Stimulated activated CD4-positive, alpha-beta T cell treated with anti-CD3 and anti-CD28 coated beads, TNF-alpha, amount 100 ng/mL, for 4 hours (primary cell): ENCODE measurements at regions not wholly inside any gene's neighbourhood (a gene's known extent, or its start where the extent isn't known, plus 50 kb on each side); places are given as distances from the start of the nearest gene placed in this dataset.
"Not testable (repeated sequence)": the region's sequence is repeated elsewhere in the genome, so short reads cannot be mapped to it uniquely, and the experiment has no call there.

Source experiments
- DNase-seq, 3 experiments: peaks; one replicate each; pipeline ENCODE4 v3.0.0-alpha.2; 2020; ENCODE audit warnings: low read depth in 3 of 3

DNA sequence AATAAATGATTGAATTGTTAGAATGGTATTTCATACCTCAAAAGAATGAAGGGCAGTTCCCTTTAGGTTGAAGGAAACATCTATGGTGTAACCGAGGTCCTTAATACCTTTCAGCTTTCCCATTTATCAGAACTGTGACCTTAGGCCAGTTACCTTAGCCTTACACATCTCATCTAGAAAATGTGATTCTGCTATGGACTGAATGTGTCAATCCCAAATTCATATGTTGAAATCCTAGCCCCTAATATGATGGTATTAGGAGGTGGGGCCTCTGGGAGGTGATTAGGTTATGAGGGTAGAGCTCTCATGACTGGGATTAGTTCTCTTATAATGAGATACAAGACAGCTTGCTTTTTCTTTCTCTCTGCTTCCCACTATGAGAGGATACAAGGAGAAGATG is 441.9 kb downstream of the PLK2 start:
- DNase-seq: no peak

DNA sequence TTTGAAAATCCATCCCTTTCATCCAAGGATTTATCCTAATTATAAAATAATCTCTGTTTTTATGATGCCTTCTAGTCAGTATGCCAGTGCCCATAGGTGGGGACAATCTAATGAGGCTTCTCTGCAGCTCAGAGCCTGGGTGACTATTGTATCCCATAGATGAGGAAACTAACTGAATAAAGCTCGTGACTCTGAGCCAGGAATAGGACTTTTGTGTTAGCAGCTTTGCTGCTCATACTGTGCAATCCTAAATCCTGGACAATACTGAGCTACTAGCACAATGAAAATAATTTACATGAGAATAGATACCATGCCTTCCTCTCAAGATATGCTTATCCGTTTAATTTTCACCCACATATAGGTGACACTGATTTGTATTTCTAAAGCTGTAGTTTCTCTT is 443.0 kb downstream of the PLK2 start:
- no peak for DNase-seq

DNA sequence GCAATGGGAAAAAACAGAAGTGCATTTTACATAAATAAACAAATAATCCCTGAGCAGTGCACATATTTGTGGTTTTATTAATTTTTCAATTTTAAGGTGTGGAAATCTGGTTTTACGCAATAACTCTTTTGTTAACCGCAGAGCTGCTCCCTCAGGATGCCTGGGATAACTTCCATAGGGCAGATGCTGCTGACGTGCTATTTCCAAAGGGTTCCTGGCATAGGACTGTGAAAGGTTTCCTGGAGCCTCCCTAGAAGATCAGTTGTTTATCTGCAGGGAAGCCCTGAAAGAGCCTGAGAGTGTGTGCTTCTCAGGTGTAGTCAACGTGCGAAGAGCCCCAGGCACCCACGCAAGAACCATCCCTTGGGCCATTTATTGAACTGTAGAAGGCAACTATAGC is 443.5 kb downstream of the PLK2 start:
- DNase-seq: no peak

DNA sequence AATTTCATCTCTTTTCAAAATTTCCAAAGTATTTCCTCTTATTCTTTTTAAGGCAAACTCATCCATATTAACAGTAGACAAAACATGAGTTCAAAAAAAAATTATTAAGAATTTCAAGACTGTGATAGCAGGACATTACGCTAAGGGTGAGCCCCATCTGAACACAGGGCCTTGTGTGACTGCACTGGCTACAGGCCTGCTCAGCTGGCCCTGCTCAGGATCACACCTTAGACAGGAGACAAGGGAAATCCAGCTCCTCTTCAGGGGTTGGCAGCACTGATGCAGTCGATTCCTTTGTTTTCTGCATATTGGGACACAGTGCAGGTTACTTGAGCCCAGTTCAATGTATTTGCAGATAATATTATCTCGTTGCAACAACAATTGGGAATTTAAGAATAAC is 444.7 kb downstream of the PLK2 start:
- DNase-seq: no peak

DNA sequence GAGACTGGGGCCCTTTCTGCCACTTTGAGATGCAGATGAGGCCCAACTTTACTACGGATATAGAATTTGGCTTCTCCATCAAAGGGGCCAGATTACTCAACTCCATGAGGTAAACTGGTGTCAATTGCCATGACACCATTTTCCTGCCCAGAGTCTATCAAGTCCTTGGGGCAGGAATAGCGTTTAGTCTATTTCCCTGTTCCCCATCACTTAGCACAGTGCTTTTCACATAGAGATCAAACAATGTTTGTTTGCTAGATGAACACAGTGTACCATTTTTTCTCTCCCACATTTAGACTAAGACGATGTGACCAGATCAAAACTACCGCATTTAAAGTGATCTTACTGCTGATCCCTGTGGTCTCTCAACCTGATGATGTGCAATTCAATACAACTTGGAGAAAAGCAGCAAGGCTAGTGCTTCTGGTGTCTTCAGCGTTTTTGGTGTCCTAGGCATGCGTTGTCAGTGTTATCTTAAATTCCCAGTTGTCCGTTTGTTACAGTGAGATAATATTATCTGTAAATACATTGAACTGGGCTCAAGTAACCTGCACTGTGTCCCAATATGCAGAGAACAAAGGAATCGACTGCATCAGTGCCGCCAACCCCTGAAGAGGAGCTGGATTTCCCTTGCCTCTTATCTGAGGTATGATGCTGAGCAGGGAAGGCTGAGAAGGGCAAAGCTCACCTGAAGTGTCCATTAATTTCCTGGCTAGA is 446.2 kb downstream of the PLK2 start:
- DNase-seq: no peak

DNA sequence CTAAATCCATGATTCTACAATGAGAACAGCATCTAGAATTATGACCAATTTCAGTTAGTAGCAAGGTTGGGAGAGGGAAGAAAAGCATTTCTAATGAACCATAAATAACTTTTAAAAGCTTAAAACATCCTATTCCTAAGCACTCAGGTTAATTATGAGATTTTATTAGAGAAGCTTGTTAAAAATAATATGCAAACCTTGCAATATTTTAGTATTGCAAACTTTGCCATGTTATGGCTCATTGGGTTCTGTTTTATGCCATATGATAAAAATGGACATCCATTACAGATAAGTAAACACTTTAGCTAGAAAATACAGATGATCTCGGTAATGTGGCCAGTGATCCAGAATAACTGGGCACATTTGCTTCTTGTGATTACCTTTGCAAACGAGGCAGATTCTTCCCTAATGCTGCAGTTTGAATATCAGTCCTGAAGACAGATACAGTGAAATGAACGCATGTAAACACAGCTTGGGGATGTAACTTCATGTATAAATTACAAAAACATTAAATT is 447.0 kb downstream of the PLK2 start:
- DNase-seq: no peak

DNA sequence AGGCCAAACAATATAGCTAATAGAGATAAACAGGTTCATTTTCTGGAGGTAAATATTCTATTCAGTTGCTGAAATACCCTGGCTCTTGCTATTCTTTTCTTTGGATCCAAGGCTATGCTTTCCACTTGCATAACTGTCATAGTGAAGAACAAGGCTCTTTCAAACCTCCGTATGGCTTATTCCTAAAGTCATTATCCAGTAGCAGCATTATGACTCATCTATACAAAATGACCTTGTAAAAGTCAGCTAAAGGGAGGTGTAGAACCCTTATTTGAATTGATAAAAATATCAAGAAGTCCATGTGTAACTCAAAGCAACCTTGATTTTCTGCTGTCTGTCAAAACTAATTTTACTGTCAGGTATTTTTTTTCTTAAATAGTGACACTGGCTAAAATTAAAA is 447.8 kb downstream of the PLK2 start:
- DNase-seq: no peak

DNA sequence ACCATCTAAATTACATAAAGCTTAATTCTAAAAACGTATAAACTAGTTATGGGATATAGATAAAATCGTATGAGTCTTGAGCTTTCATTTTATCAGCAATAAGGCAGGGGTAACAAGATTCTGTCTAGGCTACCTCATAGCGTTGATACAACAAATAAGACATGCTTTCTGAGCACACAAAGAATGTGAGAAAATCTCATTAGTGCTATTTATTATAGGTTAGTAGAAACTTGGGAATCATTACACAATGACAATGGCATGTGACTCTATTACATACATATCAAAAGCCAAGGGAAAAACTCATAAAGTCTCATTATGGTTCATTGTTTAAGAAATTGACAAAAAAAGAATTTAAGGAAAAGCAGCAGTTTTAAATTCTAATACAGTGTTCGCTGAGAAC is 448.6 kb downstream of the PLK2 start:
- DNase-seq: no peak

DNA sequence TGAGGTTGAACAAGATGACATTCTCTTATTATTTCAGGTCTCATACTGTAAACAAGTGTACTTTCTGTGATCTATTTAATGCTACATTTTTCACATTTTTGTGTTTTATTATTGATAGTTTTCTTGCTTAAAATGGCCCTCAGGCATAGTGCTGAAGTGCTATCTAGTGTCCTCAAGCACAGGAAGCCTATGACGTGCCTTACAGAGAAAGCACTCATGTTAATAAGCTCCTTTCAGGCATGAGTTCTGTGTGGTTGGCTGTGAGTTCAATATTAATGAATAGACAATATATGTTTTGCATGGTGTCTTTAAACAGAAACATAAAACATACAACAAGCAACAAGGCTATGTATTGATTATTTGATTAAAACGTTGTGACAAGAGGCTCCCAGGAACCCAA is 450.1 kb downstream of the PLK2 start:
- DNase-seq: no peak

DNA sequence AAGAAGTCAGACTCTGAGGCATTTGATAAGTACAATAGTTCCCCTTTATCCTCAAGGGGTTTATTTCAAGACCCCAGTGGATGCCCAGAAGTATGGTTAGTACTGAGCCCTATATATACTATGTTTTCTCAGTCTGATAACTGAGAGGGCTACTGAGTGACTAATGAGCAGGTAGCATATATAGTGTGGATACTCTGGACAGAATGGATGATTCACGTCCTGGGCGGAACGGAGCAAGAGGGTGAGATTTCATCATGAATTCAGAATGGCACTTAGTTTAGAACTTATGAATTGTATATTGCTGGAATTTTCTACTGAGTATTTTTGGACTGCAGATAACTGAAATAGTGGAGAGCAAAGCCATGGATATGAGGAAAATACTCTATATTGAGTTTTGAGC is 457.6 kb downstream of the PLK2 start:
- DNase-seq: no peak

DNA sequence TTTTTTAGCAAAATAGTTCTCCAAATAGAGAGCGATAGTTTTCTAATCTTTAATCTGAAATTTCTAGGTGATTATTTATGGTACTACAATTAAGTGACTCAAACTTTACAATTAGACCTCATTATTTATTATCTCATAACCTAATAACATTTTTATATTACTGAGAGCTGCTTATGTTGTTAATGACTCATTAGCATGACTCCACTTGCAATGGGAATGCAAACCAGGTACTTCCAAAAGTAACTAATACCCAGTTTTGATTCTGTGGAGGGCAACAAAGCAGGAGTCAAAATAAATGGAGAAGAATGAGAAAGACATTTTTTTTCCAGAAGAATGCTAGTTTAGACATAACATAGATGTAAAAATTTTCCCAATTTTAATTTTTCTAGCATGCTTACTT is 466.0 kb downstream of the PLK2 start:
- no peak for DNase-seq

DNA sequence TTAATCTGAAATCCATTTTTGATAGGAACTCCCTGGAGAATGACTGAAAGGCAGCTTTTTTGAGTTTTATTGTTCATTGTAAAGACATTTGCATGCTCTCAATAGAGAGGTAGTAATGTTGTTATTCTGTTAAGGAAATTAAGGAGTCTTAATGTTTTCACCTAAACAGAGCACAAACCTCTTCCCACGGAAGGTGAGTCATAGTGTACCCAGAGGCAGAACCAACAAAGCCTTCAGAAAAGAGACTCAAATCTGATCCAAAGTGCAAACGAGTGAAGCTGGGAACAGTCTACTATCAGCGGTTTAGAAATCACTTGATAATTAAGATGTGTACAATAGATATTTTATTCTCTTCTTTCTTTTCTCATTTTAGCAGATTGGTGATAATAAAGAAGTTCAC is 470.5 kb downstream of the PLK2 start:
- DNase-seq: no peak

DNA sequence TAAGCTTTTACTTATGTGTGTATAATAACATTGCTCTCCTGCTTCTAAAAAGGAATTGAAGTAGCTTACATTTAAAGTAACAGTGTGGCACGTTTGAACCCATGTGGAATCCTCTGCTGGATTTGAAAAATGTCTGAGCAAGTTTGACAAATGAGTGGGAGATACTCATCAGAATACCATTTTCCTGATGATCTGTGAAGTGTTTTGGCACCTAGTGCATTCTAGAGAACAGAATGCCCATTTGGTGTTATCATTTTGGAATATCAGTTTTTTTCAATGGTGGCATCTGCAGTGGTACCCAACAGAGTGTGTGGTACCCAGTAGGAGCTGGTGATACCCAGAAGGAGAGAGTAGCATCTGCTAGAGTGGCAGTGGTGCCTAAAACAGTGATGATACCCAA is 471.1 kb downstream of the PLK2 start:
- no peak for DNase-seq

DNA sequence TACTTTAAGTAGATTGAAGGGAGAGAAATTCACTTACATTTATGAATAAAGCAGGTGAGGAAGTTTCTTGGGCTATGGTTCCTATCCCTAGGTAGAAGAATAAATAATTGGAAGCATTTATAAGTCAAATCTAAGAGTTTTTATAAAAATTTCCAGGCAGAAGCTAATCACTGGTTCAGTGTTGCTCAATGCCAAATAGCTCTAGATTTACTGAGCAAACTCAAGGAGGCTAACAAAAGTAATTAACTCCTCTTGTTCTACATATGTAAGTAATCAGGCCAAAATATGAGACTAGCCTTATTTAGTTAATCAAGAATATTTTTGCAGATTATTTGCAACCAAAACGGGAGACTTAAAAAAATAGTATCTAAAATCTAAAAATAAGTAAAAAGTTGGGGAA is 472.3 kb downstream of the PLK2 start:
- no peak for DNase-seq

DNA sequence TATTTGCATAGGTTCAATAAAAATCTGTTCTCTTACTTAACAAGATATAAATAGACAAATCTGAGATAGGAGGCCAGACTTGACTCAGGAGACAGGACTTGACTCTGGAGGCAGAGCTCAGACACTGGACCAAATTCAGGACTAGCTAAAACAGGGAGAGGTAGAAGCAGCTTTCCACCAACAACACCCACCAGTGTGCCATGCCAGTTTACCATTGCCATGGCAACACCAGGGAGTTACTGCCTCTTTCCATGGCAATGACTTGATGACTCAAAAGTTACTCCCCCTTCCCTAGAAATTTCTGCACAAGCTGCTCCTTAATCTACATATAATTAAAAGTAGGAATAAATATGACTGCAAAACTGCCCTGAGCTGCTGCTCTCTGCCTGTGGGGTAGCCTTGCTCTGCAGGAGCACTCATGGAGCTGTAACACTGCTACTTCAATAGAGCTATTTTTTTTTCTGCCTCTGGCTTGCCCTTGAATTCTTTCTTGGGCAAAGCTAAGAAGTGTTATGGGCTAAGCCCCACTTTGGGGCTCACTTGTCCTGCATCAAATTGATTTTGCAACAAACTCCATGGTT is 473.0 kb downstream of the PLK2 start:
- DNase-seq: no peak

DNA sequence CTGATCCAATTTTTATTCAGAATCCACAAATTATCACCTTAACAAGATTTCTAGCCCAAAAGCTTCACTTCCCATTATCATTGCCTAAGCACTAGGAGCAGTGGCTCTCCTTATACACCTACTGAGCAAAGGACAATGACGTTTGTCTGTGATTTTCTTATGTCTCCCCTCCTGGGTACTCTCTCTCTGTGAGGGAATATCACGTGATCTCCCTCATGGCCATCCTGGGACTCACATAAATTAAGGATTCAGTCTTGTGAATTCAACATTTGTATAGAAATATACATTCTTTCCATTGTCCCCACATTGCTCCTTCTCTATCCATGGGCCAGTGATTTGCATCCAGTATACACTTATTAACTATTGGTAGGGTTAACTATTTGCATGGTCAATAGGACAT is 476.5 kb downstream of the PLK2 start:
- no peak for DNase-seq

DNA sequence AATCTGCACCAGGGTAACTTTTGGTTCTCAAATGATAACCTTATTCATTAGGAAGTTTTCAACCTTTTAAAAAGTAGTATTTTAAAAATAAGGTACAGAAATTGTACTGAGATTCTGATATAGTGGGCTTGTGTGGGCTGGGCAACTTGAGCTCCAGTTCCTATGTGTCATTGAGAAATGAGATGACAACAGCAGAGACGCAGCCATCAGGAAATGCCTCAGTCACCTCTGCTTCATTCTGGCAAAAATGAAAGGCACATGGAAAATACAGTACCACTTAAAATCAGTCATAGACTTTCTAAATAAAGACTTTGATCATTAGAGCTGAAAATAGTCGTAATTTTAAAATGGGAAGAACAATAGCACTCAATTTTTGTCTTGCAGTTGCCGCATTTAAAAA is 480.2 kb downstream of the PLK2 start:
- DNase-seq: no peak

DNA sequence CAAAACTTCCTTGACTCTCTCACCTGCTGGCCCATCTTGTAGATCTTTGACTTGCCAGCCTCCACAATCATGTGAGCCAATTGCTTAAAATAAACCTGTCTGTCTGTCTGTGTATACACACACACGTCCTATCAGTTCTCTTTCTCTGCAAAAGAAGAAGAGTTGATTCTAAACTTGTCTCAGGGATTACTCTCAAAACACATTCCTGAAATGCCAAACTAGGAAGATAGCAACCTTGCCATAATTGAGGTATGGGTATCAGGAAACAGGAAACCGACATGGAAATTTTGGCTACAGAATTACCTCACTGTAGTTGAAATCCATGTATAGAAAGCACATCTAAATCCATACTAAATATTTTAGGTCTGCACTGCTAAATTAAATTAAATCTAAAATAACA is 483.4 kb downstream of the PLK2 start:
- DNase-seq: no peak

DNA sequence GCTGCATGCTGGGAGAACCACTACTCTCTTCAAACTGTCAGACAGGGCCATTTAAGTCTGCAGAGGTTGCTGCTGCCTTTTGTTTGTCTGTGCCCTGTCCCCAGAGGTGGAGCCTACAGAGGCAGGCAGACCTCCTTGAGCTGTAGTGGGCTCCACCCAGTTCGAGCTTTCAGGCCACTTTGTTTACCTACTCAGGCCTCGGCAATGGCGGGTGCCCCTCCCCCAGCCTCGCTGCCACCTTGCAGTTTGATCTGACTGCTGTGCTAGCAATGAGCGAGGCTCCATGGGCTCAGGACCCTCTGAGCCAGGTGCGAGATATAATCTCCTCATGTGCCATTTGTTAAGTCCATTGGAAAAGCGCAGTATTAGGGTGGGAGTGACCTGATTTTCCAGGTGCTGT is 487.8 kb downstream of the PLK2 start:
- not testable (repeated sequence) for DNase-seq

DNA sequence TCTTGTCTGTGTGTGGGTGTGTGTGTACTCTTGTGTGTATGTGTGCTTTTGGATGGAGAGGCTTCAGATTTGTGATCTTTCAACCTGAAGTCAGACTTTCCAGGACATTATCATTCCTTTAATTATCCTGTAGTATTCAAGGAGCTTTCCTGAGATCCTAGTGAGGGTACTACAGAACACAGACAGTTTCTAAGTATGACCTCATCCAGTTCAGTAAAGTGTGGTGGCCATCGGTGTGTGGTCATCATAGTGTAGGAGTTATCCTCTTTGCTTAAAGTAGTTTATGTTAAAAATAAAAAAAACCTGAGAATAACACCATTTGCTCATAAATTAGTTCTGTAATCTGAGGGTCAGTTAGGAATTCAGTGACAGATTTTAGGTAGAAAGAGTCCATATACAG is 478.0 kb upstream of the ACTBL2 start:
- DNase-seq: no peak

DNA sequence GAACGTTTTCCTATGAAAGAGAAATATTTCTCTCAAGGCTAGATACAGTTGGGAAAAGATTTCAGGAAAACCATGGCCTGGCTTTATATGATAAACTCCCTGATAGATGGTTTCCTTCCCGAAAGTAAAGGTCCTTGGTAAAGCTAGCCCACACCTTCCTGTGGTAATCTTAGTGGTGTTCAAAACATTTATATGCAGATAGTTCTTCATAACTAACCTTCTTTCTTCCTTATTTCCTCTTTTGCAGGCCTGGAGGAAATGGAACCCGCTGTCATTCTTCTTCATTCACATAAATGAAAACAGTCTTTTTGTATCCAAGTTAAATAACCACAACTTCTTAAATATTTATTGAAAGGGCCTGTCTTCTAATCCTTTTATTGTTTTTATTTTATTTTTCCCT is 474.0 kb upstream of the ACTBL2 start:
- no peak for DNase-seq

DNA sequence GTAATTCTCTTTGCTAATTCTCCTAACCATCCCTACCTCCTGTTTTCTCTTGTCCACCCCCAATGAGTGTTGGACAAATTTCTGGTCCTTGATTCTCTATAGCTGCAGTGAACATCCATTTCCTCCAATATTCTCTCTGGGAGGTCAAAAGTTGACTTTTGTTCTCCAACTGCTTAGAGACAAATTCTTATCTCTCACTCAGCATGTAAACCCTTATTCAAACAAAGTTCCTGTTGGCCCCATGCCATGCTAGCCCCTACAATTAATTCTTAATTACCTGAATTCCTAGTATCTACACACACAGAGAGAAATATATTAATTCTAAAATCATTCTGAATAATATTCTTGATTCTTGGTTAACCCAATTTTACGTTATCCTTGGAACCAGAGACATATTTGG is 472.9 kb upstream of the ACTBL2 start:
- DNase-seq: no peak

DNA sequence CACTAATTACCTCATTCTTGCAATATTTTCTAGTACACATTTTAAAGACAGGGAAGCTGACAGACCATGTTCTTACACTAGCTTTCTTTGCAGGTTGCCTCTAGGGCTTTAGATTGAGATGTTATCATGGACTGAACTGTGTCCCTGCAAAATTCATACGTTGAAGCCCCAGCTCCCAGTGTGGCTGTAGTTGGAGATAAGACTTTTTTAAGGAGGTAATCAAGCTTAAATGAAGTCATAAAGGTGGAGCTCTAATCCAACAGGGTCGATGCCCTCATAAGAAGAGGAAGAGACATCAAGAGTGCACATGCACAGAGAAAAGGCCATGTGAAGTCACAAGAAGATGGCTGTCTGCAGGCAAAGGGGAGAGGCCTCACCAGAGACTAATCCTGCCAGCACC is 471.2 kb upstream of the ACTBL2 start:
- no peak for DNase-seq
